ENCODE measurements at regions not wholly inside any gene's neighbourhood (a gene's known extent, or its start where the extent isn't known, plus 50 kb on each side); places are given as distances from the start of the nearest gene placed in this dataset.

DNA sequence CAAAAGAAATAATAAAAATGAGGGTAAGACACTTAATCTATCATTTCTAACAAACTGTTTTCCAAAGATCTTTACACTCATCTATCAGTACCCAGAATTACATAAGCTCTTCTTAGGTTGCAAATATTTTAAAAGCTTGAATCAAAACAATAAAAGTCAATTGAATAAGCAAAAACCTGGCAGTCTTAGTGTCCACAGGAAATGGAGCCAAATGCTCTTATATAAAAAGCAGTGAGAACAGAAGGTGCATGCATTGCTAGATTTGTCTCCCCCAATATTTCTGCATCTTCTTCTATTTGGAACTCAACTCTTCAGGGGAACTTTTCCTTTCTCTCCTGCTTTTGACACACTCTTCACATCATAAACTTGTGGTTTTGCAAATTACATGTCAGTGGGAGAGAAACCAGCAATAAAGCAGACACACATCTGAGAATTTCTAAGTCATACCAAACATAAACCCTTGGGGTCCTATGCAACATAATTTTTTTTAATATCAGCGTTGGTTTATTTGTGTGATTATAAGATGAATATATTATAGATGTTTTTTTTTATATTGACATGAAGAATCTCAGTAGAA is 343.9 kb upstream of the ACVR2A start:
- H3K4me3 Mint-ChIP-seq: no peak overlapping the region

More for the DNA sequence above, 343.9 kb upstream of the ACVR2A start:
- Histone ChIP-seq H3K27ac (ENCODE audit: insufficient read length, low read depth, low read length) (no peak overlapping the region), H3K23ac (ENCODE audit: insufficient read length, low read depth, low read length) (no peak overlapping the region), H3K27me3 (ENCODE audit: insufficient read depth, low read length) (no peaks in the 10 kb centered on the region), H4K8ac (replicated peaks; ENCODE audit: insufficient read length, low read depth, low read length) (no peak overlapping the region), H3K14ac (ENCODE audit: insufficient read depth, low read length) (no peak overlapping the region), H3K79me2 (ENCODE audit: insufficient read depth, low read length) (no peaks in the 10 kb centered on the region), H4K20me1 (ENCODE audit: control insufficient read depth, insufficient read depth, insufficient read length) (no peaks in the 10 kb centered on the region), H3K23me2 (ENCODE audit: insufficient read length, low read depth, low read length, poor library complexity, severe bottlenecking) (no peaks in the 10 kb centered on the region), H2BK20ac (ENCODE audit: low read depth, low read length, poor library complexity, severe bottlenecking) (no peak overlapping the region), H3K18ac (ENCODE audit: insufficient read length, low read depth, low read length) (no peak overlapping the region), H2BK15ac (ENCODE audit: low read depth, low read length) (no peak overlapping the region), H3K4ac (ENCODE audit: low read depth, low read length) (no peak overlapping the region), H2BK12ac (ENCODE audit: insufficient read length, low read depth, low read length) (no peak overlapping the region), H2AFZ (ENCODE audit: low read length) (no peak overlapping the region), H3K4me1 (ENCODE audit: insufficient read depth, low read length) (no peaks in the 10 kb centered on the region), H4K91ac (ENCODE audit: insufficient read length, low read depth, low read length) (no peak overlapping the region), H3K79me1 (ENCODE audit: insufficient read depth, low read depth, low read length, poor library complexity, severe bottlenecking) (no peaks in the 10 kb centered on the region), H2BK120ac (ENCODE audit: low read depth, low read length, poor library complexity, severe bottlenecking) (no peak overlapping the region), H3K4me2 (ENCODE audit: insufficient read depth, insufficient read length, low read length) (no peak overlapping the region), H2AK5ac (ENCODE audit: insufficient read length, low read length) (no peak overlapping the region), H3K9ac (ENCODE audit: extremely low read depth, insufficient read length, low read length) (no peak overlapping the region), H3K56ac (ENCODE audit: insufficient read length, low read depth, low read length) (no peak overlapping the region), H3K9me3 (ENCODE audit: control insufficient read depth, low read depth, low read length) (no peaks in the 10 kb centered on the region), H3T11ph (ENCODE audit: low read length) (no peak overlapping the region), H4K5ac (ENCODE audit: insufficient read length, low read depth, low read length) (no peak overlapping the region), H2BK5ac (ENCODE audit: insufficient read length, low read length) (no peak overlapping the region)
- H3K36me3 Mint-ChIP-seq (ENCODE audit: insufficient read depth in 1 of 3, low read depth in 3 of 3): 0 out of 7 replicates have a peak, but pooled peaks cover 0 to 3% (median 0%) of the 10 kb centered on the region in 3 experiments
- H3K4me1 Mint-ChIP-seq: no peaks in the 10 kb centered on the region
- no peak overlapping the region for H3K27ac Mint-ChIP-seq
- H3K9me3 Mint-ChIP-seq: no peaks in the 10 kb centered on the region
- 100% methylated on average over 1 of the region's 1 CpG for WGBS (ENCODE audit: extremely low coverage, insufficient read length, low lambda C conversion rate)
- TF ChIP-seq, protein P1, sequence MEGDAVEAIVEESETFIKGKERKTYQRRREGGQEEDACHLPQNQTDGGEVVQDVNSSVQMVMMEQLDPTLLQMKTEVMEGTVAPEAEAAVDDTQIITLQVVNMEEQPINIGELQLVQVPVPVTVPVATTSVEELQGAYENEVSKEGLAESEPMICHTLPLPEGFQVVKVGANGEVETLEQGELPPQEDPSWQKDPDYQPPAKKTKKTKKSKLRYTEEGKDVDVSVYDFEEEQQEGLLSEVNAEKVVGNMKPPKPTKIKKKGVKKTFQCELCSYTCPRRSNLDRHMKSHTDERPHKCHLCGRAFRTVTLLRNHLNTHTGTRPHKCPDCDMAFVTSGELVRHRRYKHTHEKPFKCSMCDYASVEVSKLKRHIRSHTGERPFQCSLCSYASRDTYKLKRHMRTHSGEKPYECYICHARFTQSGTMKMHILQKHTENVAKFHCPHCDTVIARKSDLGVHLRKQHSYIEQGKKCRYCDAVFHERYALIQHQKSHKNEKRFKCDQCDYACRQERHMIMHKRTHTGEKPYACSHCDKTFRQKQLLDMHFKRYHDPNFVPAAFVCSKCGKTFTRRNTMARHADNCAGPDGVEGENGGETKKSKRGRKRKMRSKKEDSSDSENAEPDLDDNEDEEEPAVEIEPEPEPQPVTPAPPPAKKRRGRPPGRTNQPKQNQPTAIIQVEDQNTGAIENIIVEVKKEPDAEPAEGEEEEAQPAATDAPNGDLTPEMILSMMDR (conservative IDR thresholded peaks at IDR 0.05): no peak
- no peaks in the 10 kb centered on the region for H3K27me3 Mint-ChIP-seq (ENCODE audit: low read depth)
- DNase-seq: no peak
